ENCODE measurements at regions not wholly inside any gene's neighbourhood (a gene's known extent, or its start where the extent isn't known, plus 50 kb on each side); places are given as distances from the start of the nearest gene placed in this dataset.

DNA sequence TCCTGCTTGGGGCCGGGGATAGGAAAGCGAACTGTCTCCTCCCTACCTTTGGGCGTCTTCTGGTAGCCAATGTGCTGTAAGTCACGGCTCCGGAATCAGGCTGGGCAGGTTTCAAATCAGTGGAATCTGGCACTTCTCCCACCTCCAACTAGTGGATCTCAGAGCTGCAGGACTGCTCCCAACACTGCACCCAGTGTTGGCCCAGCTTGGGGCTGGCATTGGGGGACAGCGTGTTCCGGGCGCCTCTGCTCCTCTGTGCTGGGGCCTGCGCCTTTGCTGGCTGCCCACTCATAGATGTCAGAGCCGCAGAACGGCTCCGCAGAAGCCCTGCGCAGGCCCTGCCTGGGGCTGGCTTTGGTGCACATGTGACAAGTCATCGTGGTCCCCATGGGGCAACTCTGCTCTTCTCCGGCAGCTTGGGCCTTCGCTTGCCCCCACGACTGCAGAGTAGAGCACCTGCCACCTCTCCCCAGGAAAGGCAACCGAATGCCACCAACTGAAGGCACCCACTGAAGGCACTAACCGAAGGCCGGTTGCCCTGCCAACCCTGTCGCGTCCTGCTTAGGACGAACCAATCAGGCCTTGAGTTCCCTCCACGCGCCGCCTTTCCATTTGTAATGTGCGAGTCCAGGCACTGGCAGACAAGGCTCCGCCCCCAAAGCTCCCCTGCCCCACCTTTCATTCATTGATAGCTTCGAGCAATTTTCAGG, 85.5 kb upstream of the ABI1 start:
- no peak for TF ChIP-seq POLR2AphosphoS5 (IDR thresholded peaks at IDR 0.05; ENCODE audit: low read depth, low read length)
- no peak for TF ChIP-seq EP300 (IDR thresholded peaks at IDR 0.05; ENCODE audit: borderline replicate concordance in 1 of 2, low read depth in 1 of 2, low read length in 1 of 2)
